ENCODE measurements at regions not wholly inside any gene's neighbourhood (a gene's known extent, or its start where the extent isn't known, plus 50 kb on each side); places are given as distances from the start of the nearest gene placed in this dataset.

DNA sequence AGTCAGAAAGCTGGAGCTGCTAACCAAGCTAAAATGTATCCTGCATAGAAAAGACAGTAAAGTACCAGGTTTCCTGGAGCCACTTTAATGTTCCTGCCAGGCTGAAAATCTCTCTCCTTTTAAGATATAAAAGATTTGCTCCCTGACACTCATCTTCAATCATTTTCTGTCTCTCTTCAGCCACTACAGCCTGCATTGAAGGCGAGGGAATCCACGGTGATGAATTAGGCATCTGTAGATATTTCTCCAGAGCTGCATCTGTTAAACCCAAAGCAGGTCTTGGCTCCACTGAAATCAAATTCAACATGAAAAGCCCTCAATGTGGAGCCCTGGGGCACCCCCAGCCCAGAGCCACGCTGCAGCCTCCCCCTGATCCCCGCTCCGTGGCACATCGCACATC is 94.7 kb upstream of the CRHR1 start:
- DNase-seq (ENCODE audit: low spot score) = no peak
- no peaks in the 10 kb centered on the region for H3K36me3 Mint-ChIP-seq (ENCODE audit: low read depth)
- no peaks in the 10 kb centered on the region for H3K9me3 Mint-ChIP-seq (ENCODE audit: low read depth)
- no peak overlapping the region for H3K4me3 Mint-ChIP-seq (ENCODE audit: unreplicated experiment)
- TF ChIP-seq, protein P1, sequence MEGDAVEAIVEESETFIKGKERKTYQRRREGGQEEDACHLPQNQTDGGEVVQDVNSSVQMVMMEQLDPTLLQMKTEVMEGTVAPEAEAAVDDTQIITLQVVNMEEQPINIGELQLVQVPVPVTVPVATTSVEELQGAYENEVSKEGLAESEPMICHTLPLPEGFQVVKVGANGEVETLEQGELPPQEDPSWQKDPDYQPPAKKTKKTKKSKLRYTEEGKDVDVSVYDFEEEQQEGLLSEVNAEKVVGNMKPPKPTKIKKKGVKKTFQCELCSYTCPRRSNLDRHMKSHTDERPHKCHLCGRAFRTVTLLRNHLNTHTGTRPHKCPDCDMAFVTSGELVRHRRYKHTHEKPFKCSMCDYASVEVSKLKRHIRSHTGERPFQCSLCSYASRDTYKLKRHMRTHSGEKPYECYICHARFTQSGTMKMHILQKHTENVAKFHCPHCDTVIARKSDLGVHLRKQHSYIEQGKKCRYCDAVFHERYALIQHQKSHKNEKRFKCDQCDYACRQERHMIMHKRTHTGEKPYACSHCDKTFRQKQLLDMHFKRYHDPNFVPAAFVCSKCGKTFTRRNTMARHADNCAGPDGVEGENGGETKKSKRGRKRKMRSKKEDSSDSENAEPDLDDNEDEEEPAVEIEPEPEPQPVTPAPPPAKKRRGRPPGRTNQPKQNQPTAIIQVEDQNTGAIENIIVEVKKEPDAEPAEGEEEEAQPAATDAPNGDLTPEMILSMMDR (IDR thresholded peaks at IDR 0.05) = no peak
- no peaks in the 10 kb centered on the region for H3K4me1 Mint-ChIP-seq (ENCODE audit: low read depth)
- H3K27ac Mint-ChIP-seq (ENCODE audit: unreplicated experiment) = no peak overlapping the region
- H3K27me3 Mint-ChIP-seq (ENCODE audit: low read depth) = peaks cover 53% of the 10 kb centered on the region

DNA sequence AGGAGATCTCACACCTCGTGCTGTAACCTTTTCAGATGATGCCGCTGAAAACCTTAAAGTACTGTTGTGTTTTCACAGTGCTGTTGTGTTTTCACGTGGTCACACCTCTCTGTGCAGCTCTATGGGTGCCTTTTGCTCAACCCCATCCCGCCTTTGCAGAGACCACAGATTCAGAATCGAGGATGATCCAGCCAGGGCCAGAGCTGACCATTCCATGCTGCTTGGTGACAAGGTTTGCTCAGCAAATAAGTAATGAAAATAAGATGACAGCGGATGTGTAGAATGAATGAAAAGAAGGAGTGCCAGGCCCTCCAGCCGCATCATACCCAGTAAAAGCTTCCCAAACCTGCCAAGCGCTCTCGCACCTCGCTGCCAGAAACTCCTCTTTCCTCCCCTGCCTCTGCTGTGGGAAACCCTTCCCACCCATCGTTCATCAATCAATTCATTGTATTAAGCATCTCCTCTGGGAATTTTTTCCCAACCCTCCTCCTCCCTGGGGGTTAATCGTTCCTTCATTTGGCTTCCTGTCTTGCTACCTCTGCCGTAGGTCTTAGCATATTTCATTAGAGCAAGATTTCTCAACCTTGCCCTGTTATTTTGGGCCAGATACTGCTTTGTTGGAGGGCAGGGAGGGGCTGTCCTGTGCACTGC is 93.4 kb upstream of the CRHR1 start:
- Mint-ChIP-seq H3K27me3 (ENCODE audit: low read depth) (peaks cover 55% of the 10 kb centered on the region), H3K4me3 (ENCODE audit: unreplicated experiment) (no peak overlapping the region), H3K36me3 (ENCODE audit: low read depth) (peaks cover 2% of the 10 kb centered on the region), H3K4me1 (ENCODE audit: low read depth) (no peaks in the 10 kb centered on the region), H3K27ac (ENCODE audit: unreplicated experiment) (no peak overlapping the region), H3K9me3 (ENCODE audit: low read depth) (no peaks in the 10 kb centered on the region)
- DNase-seq (ENCODE audit: low spot score) = no peak
- TF ChIP-seq, protein P1 (IDR thresholded peaks at IDR 0.05) = no peak

DNA sequence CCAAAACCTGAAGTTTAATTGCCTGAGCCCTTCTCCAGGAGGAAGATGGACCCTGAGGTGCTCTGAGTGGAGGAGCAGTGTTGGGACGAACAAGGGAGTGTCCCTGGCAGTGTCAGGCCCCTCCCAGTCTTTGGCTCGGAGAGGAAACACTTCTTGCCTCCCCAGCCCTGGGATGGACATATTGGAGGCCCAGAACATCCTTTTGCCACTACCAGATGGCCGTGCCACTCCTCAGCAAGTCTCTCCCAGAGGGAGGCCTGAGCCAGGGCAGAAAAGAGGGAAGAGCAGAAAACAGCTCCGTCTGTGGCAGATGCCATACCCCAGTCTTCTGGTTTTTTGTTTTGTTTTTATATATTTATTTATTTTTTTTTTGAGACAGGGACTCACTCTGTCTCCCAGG is 91.5 kb upstream of the CRHR1 start:
- Mint-ChIP-seq H3K27me3 (ENCODE audit: low read depth) (peaks cover 53% of the 10 kb centered on the region), H3K4me1 (ENCODE audit: low read depth) (no peaks in the 10 kb centered on the region), H3K27ac (ENCODE audit: unreplicated experiment) (no peak overlapping the region), H3K36me3 (ENCODE audit: low read depth) (peaks cover 2% of the 10 kb centered on the region), H3K4me3 (ENCODE audit: unreplicated experiment) (no peak overlapping the region), H3K9me3 (ENCODE audit: low read depth) (no peaks in the 10 kb centered on the region)
- no peak for DNase-seq (ENCODE audit: low spot score)
- TF ChIP-seq, protein P1 (IDR thresholded peaks at IDR 0.05) = no peak

DNA sequence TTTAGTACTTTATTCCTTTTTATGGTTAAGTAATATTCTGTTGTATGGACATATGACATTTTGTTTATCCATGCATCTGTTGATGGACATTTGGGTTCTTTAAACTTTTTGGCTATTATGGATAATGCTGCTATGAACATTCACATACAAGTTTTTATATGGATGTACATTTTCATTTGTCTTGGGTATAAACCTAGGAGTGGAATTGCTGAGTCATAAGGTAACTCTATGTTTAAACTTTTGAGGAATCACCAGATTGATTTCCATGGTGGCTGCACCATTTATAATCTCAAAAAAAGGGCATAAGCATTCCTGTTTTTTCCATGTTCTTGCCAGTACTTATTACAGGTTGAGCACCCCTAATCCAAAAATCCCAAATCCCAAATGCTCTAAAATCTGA is 90.3 kb upstream of the CRHR1 start:
- H3K4me3 Mint-ChIP-seq (ENCODE audit: unreplicated experiment) = no peak overlapping the region
- peaks cover 2% of the 10 kb centered on the region for H3K36me3 Mint-ChIP-seq (ENCODE audit: low read depth)
- no peak overlapping the region for H3K27ac Mint-ChIP-seq (ENCODE audit: unreplicated experiment)
- no peaks in the 10 kb centered on the region for H3K4me1 Mint-ChIP-seq (ENCODE audit: low read depth)
- DNase-seq (ENCODE audit: low spot score) = no peak
- H3K27me3 Mint-ChIP-seq (ENCODE audit: low read depth) = peaks cover 52% of the 10 kb centered on the region
- TF ChIP-seq, protein P1 (IDR thresholded peaks at IDR 0.05) = no peak
- no peaks in the 10 kb centered on the region for H3K9me3 Mint-ChIP-seq (ENCODE audit: low read depth)

DNA sequence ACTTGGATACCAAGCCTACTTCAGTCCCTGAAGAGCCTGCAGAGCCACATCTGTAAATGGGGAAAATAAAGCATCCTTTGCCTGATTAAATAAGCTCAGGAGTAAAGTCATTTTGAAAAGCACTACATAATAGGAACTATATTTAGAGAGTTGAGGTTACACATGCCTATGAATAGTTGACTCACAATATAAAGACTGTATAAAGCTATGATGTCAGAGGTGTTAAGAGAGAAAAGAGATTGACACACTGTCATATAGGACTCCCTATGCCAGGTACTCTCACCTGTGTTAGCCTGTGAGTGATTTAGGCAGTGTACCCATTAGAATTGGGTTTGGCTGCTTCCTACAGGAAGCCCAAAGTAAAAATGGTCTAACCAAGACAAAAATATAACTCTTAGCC is 87.7 kb upstream of the CRHR1 start:
- no peak overlapping the region for H3K4me3 Mint-ChIP-seq (ENCODE audit: unreplicated experiment)
- DNase-seq (ENCODE audit: low spot score) = no peak
- H3K9me3 Mint-ChIP-seq (ENCODE audit: low read depth) = no peaks in the 10 kb centered on the region
- H3K4me1 Mint-ChIP-seq (ENCODE audit: low read depth) = no peaks in the 10 kb centered on the region
- H3K27me3 Mint-ChIP-seq (ENCODE audit: low read depth) = peaks cover 46% of the 10 kb centered on the region
- H3K27ac Mint-ChIP-seq (ENCODE audit: unreplicated experiment) = no peak overlapping the region
- peaks cover 2% of the 10 kb centered on the region for H3K36me3 Mint-ChIP-seq (ENCODE audit: low read depth)
- TF ChIP-seq, protein P1 (IDR thresholded peaks at IDR 0.05) = no peak

All from chondrocyte (in vitro differentiated cells).